NCI-H146 treated with DMSO at 0.1 percent for 48 hours (cell line): ENCODE measurements at regions not wholly inside any gene's neighbourhood (a gene's known extent, or its start where the extent isn't known, plus 50 kb on each side); places are given as distances from the start of the nearest gene placed in this dataset.

ENCODE experiments used
- DNase-seq: peaks from one replicate; lab custom pipeline; 2025; ENCODE audit not compliant: unreplicated experiment; lab: John Stamatoyannopoulos, UW

DNA sequence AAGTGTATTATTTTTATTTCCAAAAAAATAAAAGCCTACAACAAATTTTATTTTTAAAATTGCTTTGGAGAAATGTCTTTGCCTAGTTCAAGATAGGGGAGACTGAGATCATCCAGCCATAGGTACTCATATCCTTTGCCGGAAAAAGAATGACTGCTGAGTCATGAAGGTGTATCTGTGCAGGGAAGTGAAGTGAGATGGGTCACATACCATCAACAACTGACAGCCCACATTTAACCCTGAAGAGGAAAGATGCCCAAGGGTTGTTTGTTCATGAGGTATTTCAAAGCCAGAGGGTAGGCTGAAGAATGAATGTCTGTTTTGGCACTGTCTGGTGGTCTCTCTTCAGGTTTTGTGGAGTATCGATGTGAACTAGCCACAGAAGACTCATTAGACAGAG lies 106.7 kb upstream of the TTC29 start:
- no peak for DNase-seq

DNA sequence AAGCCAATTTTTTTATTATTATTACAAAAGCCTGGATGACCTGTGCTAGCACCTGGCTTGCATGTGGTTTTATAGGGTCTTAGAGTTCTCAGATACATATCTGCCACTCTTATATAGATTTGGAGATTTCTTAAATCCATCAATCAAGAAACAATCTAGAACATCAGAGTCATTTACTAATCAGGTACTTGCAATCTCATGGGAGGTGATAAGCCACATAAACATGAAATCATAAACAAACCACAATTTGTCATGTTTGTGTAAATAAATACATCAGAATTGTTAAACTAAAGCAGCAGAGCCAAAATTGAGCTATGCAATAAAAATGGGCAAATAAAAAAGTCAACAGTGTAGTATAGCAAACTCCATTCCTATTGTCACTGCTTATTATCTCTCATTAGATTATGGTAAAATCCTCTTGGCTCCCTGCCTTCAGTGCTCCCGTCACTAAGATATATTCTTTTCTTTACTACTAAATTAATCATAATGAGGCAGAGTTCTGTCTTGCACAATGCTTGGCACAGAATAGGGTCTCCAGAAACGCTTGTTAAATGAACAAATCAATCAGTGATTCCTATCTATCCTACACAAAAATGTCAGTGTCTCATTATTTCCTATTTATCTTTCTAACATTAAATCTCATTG lies 108.7 kb upstream of the TTC29 start:
- DNase-seq, result no peak

DNA sequence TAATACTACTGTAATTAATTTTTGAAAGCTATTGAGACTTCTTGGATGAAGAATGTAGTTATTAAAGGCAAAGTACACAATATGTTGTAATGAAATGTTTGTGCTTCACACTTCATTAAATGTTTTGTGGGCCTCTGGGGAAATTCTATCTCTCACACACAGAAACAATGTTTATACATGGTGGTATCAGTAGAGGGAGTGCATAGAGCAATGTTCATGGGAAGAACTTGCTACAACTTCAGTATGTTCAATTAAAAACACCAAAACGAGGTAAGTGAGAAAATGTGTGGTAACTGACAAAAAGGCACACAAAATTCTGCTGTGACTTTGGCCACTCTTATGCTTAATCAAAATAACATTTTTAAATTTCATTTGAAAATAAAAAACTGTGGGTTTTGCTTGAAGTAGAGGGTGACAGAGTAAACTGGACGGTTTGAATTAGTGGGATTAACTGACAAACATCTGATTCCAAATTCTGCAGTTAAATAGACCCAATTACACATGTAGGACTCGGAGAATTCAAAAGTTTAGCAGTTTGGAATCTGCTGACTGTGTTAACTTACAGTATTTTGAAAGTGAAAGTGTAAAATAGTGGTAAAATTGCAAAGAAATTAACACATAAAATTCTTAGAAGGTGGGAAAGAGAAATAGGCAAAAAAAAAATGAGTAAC lies 111.4 kb upstream of the TTC29 start:
- no peak for DNase-seq

DNA sequence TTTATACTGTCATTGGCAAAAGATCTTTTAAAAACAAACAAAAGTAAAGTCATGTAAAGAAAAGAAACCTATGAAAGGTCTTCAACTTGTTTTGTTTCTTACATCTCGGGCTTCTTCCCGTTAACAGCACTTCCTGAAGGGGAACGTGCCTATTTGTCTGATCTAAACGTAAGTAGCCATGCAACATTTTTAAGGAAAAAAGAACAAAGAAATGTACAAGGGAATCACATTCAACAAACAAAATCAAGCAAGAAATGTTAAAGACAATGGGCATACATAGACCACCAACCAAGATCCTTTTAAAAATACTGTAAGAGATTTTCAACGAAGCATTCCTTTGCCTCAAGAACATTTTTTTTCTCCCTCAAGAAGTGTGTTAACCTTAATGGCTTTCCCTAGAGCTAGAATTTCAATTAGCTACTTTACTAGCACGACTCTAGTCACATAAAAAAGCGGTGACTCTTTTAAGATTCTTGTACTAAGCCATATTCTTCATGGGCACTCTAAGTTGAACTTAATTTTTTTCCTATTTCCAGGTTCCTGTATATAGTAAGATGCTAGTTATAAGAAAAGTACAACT lies 112.0 kb upstream of the TTC29 start:
- DNase-seq, result no peak

DNA sequence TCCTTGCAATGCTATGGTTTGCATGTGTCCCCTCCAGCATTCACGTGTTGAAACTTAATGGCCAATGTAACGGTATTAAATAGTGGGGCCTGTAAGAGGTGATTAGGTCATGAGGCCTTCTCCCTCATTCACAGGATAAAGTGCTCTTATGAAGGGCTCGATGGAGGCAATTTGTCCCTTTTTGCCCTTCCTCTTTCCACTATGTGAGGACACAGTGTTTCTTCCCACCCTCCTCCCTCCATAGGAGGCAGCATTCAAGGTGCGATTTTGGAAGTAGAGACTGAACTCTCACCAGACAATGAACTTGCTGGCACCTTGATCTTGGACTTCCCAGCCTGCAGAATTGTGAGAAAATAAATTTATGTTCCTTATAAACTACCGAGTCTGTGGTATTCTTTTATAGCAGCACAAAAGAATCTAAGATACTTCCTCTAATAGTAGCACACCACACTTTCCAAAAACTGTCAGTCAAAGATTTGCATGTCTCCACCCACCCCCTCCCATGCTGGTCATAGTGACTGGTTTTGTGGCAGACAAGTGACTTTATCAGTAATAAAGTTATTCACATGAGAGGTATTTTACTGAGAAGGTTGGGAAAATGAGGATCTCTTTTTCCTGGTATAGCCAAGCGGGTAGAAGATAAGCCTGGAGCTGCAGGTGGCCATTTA lies 113.5 kb upstream of the TTC29 start:
- DNase-seq, result no peak

DNA sequence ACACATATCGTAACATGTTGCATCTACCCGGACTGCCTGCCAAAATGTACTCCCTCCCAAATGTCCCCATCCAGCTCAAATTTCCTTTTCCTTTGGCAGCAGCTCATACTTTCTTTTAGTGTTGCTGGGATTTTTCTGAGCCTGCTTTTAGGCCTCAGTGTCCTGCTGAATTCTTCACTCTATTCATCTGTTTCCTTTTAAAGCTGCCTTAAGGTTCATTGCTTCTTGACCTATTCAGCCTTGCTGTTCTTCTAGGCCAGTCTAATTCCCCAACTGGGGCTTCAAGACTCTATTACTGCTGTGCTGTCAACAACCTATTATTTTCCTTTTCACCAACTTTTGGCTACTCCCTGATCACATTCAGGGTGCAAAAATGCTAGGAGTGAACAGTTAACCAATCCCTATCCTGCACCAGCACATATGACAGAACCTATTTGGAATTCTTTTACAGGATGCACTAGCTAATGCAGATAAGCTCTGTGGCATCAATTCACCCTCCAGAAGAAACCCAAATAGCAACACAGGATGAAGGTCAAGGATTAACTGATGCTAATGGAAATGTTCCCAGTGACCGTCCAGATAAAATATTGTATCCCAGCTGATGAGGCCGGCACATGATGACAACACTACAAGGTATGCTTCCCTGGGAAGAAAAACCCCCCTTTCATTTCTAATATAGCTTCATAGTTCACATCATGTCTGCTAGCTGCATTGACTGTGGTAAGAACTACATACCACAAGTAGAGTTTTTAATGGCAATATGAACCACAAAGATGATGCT lies 114.7 kb upstream of the TTC29 start:
- DNase-seq, result no peak

DNA sequence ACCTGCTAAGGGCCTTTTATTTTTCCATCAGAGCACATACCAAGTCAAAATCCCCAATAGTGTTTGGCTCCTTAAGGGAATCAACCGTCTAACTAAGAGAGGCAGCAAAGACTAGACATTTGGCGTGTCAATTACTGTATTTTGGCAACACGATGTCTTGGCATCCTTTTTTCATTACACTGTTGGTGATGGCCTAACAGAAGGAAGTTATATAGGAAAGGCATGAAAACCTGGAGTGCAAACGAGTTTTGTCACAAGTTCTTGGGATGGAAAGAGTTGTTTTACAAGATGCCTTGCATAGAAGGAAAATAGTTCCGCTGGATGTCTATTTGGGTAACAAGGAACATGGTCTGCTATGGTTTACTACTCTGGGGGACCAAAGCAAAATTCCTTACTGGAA lies 119.2 kb upstream of the TTC29 start:
- DNase-seq, result no peak

DNA sequence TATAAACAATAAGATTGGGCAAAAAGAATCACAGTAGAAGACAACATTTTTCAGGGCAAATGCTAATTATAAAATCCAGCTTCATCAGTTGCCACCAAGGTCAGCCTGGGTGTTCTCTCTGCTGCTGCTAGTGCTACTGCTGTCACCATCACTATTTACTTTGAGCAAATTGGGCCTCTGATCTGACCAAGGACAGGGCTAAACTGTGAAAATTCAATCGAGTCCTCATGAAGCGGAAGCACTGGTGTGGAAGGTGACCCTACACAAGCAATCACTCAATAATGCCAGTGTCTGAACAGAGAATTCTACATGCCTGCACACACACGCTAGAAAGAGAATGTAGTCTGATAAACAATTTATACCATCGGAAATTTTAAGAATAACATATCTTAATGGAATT lies 122.9 kb upstream of the TTC29 start:
- DNase-seq, result no peak

DNA sequence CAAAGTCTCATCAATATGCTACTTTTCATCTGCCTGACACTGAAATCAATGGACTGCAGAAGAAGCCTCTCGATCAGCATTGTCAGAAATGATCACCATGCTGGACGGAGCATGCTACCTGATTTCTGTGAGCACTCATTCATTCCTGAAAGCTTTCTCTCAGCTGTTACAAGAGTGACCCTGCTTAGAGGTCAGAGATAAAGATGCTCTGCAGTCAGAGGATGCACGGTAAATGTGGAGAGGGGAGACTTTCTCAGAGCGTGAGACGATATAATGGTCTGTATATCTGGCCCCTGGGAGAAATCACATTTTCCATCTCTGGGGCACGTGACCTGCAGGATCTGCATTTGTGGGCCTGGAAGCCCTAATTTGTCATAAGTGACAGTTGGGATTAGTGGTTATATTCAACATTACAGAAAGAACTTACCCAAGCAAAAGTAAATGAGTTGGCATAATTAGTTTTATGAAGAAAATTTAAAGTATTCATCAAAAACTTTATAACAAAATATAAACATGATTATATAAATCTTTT lies 125.6 kb upstream of the TTC29 start:
- DNase-seq, result no peak

DNA sequence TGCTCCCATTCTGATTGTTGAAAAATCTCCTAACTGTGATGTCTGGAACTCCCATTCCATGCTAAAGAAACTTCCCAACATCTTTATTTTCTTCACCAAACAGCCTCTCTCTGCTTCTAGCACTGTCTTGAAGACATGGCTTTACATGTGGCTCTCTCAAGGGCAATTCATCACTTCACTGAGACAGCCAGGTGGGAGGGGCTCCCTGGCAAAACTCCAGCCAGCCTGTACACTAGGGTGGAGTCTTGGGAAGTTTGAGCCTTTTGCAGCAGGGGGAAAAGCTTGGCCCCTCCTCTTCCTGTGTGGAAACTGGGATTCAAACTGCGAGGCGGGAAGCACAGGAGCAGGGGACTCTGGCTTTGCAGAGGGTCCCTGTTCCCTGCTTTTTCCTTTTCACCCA lies 130.5 kb upstream of the TTC29 start:
- DNase-seq, result no peak

DNA sequence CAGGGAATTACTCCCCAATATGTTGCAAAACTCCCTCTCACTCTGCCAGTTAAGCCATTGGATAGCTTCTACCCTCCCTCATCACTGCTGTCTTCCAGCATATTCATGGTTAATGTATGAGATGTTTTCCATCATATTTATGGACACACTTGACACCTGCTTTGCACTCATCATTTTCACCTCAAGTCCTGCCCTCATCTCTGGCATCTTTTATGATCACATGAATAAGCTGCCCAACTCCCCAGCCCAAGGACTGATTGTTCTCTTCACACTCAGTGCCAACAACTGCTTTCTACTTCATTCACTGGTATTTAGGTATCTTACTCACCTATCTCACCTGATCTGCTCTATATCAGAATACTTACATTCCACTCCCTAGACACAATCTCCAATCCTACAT lies 131.1 kb upstream of the TTC29 start:
- no peak for DNase-seq

DNA sequence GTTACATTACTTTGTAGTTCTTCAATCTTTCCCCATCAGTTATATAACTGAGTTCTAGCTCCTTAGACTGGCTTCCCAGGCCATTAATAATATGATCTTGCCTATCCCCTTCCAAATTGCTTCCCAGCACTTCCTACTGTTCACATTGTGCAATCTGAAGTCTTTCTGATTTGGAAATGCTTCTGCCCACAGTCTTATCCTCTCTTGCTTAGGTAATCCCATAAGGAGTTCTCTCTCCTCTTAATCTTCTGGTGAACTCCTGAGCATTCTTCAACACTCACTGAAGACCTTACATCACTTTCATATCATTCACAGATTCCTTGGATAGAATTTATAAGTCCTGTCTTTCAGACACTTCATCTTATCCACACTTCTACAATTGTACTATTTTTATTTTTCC lies 132.7 kb upstream of the TTC29 start:
- no peak for DNase-seq

DNA sequence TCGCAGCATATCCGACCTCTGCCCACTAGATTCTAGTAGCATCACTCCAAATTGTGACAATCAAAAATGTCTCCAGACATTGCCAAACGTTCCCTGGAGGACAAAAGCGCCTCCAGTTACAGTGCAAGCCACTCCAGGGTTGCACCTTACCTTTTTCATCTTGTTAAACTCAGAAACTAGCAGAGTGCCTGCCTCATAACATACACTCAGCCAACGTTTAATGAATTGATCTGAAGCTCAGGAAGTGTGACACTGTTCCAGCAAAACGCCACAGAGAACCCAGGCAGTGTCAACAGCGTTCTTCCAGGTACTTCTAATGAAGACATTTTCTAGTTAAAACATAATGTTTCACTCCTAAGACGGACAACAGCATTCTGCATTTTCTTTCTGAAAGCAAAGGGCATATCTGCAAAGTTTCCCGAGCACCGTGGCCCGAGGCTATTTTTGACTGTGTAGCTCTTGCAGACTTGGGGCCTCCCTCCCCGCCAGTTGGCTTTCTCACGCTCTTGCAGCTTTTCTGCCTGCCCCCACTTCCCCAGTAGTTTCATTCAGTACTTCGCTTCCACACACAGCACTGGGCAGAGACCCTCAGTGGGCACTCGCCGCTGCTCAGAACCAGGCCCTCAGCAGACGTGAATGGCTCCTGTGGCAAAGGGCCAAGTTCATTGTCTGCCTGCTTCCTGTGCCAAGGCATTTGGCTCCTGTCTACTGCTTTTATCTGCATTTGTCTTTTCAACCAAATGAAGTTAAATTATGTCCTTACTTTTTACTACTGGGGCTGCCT lies 133.4 kb upstream of the TTC29 start:
- DNase-seq, result no peak

DNA sequence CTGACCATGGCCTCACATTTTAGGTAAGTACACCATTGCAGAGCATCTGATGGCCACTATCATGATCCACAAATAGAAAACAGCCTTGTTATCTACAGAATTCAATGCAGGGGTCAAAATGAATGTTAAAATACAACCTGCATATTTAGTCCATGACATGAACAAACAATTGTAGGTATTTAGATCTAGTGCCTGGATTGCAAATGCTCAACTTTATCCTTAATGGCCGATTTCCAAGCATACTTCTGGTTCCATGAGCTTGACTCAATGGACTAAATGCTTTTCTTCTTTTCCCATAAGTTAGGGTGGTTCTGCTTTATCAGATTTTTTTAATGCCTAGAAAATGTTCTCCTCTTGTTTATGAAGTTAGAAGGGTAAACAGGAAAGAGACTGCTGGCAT lies 139.2 kb upstream of the TTC29 start:
- DNase-seq, result no peak

DNA sequence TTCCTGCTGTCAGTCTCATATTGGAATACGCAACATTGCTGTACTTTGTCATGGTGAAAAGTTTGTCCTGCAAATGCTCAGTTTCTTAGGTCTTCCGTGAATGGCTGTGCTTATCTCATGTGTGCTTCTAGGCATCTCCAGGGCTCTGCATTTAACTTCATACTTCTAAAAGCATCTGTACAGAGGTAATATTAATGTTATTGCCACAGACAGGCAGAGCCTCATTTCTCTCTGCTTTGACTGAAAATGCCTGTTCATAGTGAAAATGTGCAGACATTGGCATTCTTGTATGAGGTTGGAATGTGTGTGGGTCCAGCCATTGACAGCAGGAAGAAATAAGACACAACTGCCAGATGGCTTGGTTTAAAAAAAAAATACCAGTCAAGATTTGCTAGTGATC lies 140.1 kb upstream of the TTC29 start:
- DNase-seq, result no peak

DNA sequence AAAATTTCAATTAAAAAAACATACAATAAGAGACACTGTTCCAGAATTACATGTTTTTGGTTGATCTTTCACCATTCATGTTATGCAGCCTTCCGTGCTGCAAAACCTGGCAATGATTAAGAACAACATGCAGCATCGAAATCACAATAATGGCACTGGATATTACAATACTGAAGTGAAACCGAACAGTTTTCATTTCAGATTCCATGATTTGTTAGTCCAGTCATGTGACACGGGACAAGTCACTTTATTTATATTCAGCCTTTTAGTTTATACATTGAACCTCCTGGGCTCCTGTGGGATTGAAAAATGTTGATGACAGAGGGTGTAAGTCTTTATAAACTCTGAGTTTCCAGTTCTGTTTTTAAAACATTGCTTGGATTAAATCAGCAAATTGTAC lies 142.5 kb upstream of the TTC29 start:
- DNase-seq, result no peak

DNA sequence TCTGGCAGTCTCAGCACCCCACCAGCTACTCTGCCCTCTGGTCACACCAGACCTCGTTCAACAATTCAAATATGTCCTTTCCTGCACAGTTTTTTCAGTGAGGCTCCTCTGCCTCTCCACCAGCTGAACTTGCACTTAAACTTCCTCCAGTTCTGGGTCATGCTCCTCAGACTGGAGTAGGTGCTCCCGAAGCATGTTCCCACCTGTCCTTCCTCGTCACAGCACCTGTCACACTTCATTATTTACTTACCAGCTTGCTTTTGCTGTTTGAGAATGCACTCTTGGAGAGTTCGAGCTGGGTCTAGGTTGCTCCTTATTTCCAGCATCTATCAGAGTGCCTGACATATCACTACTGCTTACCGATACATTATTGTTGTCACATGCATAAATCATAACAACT lies 144.8 kb upstream of the TTC29 start:
- DNase-seq, result no peak

DNA sequence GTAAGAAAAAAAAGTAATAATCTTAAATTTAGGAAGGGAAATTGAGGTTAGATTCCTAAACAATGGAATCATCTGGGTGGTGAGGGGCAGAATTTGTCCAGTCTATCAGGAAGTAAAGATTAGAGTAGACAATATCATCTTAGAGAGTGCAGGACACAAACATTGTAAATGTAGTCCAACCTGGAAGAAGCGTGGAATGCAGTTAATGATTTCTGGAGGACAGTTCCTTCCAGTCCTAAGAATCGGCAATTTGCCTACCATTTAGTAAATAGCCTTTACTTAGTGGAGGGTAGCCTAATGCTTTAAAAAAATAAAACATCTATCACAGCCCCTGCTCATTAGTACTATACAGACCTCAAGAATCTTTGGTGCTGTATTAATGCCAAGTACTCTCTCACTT lies 147.5 kb upstream of the TTC29 start:
- DNase-seq, result no peak

DNA sequence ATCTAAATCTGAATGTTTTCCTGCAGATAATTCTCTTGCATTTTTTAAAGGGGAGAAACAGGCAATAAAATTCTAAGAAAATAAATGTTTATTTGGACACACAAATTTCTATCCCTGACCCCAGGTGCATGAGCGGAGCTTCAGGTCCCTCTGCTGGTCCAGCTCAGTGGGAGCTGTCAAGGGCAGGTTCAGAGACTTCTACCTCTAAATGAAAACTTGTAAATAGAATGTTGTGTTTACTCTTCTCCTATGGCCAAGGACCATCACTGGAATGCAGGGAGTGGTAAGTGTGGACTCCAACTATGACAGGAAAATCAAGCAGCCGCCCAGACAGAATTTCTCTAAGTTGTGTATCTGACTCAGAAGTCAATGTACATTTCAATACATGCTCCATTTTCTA lies 148.6 kb upstream of the TTC29 start:
- no peak for DNase-seq
